Progenitor cell of endocrine pancreas (in vitro differentiated cells): ENCODE measurements at regions not wholly inside any gene's neighbourhood (a gene's known extent, or its start where the extent isn't known, plus 50 kb on each side); places are given as distances from the start of the nearest gene placed in this dataset.

Experiments
- DNase-seq: peaks from one replicate; pipeline ENCODE4 v3.0.0; 2021; ENCODE audit warnings: low spot score; ENCODE audit not compliant: unreplicated experiment
- H3K27ac Mint-ChIP-seq: 2 replicates; pipeline ENCODE4 v1.8.0; 2021; ENCODE audit warnings: mild to moderate bottlenecking, moderate library complexity, mixed read lengths
- H3K27me3 Mint-ChIP-seq: 2 replicates; pipeline ENCODE4 v1.8.0; 2021; ENCODE audit warnings: mixed read lengths
- H3K36me3 Mint-ChIP-seq: 2 replicates; pipeline ENCODE4 v1.8.0; 2022; ENCODE audit warnings: mixed read lengths; ENCODE audit not compliant: insufficient read depth
- H3K4me1 Mint-ChIP-seq: 2 replicates; pipeline ENCODE4 v1.8.0; 2021; ENCODE audit warnings: low read depth, mixed read lengths
- H3K4me3 Mint-ChIP-seq: 2 replicates; pipeline ENCODE4 v1.8.0; 2021; ENCODE audit warnings: low read depth, mild to moderate bottlenecking, moderate library complexity, mixed read lengths
- H3K9me3 Mint-ChIP-seq: 2 replicates; pipeline ENCODE4 v1.8.0; 2021; ENCODE audit warnings: low read depth, mixed read lengths
- TF ChIP-seq, protein P1 (sequence below): fragments of 200-600 bp; sonication (generic); IDR thresholded peaks from one replicate; pipeline ENCODE4 v1.5.0; 2021; ENCODE audit warnings: antibody characterized with exemption, mild to moderate bottlenecking; ENCODE audit not compliant: unreplicated experiment

DNA sequence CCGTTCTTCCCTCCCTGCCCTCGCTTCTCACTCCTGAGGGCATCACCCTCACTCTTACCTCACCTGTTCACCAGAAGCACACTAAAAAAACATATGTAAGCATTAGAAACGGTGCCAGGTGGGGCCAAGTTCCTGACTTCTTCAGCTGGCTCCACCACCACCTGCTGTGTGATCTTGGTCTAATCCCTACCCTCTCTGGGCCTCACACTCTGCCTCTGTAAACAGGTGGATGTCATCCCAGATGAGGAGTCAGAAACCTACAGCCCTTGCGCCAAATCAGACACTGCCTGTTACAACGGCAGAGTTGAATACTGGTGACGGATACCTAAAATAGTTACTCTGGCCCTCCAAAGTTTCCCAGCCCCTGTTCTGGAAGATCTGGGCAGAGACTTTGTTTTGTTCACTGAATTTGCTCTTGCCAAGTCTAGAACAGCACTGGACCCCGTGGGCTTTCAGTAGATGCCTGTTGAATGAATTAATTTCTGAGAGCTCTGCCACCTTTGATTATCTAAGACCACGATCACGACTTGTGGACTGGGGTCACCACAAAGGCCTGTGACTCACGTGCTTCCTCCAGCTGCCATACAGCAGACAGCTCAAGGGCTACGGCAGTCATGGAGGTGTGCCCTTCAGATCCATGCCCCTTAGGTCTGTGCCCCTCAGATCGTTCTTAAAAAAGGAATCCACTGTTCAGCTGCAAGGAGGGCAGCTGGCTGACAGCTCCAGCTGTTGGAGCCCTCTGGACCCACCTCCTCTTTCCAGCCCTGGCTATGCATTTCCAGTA lies 71.9 kb downstream of the GSC start:
- no peaks in the 10 kb centered on the region for H3K36me3 Mint-ChIP-seq
- no peaks in the 10 kb centered on the region for H3K9me3 Mint-ChIP-seq
- no peaks in the 10 kb centered on the region for H3K4me1 Mint-ChIP-seq
- no peak overlapping the region for H3K27ac Mint-ChIP-seq
- no peak for DNase-seq
- TF ChIP-seq, protein P1, sequence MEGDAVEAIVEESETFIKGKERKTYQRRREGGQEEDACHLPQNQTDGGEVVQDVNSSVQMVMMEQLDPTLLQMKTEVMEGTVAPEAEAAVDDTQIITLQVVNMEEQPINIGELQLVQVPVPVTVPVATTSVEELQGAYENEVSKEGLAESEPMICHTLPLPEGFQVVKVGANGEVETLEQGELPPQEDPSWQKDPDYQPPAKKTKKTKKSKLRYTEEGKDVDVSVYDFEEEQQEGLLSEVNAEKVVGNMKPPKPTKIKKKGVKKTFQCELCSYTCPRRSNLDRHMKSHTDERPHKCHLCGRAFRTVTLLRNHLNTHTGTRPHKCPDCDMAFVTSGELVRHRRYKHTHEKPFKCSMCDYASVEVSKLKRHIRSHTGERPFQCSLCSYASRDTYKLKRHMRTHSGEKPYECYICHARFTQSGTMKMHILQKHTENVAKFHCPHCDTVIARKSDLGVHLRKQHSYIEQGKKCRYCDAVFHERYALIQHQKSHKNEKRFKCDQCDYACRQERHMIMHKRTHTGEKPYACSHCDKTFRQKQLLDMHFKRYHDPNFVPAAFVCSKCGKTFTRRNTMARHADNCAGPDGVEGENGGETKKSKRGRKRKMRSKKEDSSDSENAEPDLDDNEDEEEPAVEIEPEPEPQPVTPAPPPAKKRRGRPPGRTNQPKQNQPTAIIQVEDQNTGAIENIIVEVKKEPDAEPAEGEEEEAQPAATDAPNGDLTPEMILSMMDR, result no peak
- H3K4me3 Mint-ChIP-seq, result no peak overlapping the region
- H3K27me3 Mint-ChIP-seq, result peaks cover 34% of the 10 kb centered on the region

DNA sequence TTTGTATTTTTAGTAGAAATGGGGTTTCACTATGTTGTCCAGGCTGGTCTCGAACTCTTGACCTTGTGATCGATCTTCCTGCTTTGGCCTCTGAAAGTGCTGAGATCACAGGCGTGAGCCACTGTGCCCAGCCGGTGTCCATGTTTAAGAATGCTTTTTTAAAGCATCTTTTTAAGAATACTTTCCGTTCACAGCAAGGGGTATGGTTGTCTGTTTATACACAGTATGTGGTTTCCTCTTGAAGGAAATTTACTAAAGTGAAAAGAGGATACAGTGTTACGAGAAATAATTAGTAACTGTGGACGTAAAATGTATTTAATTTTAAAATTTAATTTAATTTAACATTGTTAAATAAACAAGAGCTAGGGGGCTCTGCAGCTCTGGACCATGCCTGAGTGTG lies 73.4 kb downstream of the GSC start:
- no peaks in the 10 kb centered on the region for H3K9me3 Mint-ChIP-seq
- H3K36me3 Mint-ChIP-seq, result no peaks in the 10 kb centered on the region

DNA sequence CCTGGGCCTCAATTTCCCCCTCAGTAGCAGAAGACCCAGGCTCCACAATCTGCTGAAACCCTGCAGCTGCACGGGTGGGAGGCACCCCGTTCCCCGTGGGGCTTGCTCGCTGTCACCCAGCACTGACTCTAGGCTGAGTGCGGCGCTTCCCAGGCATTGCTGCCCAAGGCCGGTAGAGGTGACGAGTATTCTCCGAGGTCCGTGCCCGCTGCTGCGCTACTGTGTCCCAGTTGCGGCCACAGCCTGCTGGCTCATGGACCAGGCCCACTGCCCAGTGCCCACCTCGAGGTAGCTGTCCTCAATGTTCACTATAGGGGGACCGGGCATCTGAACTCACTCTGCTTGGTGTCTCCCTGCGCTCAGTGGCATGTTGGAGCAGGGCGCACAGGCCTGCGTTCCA lies 74.7 kb downstream of the GSC start:
- Mint-ChIP-seq H3K4me1 (no peaks in the 10 kb centered on the region), H3K27ac (no peak overlapping the region), H3K27me3 (peaks cover 43% of the 10 kb centered on the region), H3K4me3 (no peak overlapping the region), H3K36me3 (no peaks in the 10 kb centered on the region), H3K9me3 (no peaks in the 10 kb centered on the region)
- TF ChIP-seq, protein P1, result no peak
- no peak for DNase-seq

More for the DNA sequence above, 73.4 kb downstream of the GSC start:
- TF ChIP-seq, protein P1, result no peak
- no peak for DNase-seq
- Mint-ChIP-seq H3K4me1 (no peaks in the 10 kb centered on the region), H3K4me3 (no peak overlapping the region), H3K27me3 (peaks cover 36% of the 10 kb centered on the region), H3K27ac (no peak overlapping the region)

DNA sequence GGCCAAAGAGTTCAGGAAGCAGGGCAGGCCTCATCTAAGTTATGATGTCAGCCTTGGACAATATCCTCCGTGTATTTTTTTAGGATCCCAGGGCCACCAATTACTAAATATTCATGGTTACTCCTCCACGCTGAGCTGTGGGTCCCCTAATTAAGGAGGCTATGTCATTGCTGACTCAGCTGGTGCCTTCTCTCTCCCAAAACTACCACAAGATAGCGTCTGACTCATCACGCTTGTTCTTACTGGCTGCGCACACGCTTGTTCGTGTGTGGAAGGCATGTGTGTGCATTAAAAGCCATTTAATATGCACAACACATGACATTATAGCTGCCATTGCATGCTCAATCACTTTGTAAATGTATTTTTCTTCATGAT lies 78.3 kb downstream of the GSC start:
- Mint-ChIP-seq H3K27me3 (peaks cover 30% of the 10 kb centered on the region), H3K9me3 (no peaks in the 10 kb centered on the region), H3K36me3 (no peaks in the 10 kb centered on the region), H3K4me3 (no peak overlapping the region), H3K4me1 (no peaks in the 10 kb centered on the region), H3K27ac (no peak overlapping the region)
- no peak for DNase-seq
- TF ChIP-seq, protein P1, result no peak

DNA sequence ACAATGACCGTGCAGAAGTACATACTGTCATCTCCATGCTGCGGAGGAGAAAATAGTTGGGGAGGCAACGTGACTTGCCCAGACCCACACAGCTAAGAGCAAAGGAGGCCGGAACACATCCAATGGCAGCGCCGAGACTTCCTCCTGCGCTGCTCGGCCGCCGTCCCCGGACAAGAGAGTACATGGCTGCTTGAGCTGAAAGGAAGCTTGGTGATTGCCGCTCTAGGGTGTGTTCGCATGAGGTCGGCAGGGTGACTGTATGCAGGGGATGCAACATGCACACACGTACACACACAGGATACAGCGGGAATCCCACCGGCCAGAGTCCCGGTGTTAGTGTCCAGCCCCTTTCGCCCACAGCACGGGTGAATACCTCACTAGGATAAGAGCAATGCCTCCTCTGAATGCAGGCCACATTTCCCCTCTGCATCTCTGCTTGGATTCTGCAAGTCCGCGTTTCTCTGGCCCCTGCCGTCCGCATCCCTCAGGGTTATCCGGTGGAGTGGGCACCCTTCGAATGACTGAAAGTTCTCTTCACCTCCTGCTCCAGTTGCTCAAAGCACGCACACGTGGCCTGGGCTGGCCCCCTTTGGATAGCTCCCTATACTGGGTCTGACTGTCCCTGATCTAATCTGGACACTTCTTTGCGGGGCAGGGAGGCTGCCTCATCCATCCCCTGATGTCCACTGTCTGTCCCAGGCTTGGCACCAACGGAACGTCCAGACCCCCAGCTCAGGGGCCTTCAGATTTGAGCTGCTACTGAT lies 78.8 kb downstream of the GSC start:
- TF ChIP-seq, protein P1, result no peak

More for the DNA sequence above, 78.8 kb downstream of the GSC start:
- no peak overlapping the region for H3K27ac Mint-ChIP-seq
- H3K27me3 Mint-ChIP-seq, result peaks cover 30% of the 10 kb centered on the region
- no peaks in the 10 kb centered on the region for H3K36me3 Mint-ChIP-seq
- H3K9me3 Mint-ChIP-seq, result no peaks in the 10 kb centered on the region
- no peak overlapping the region for H3K4me3 Mint-ChIP-seq
- no peaks in the 10 kb centered on the region for H3K4me1 Mint-ChIP-seq
- no peak for DNase-seq
